Activated CD4-positive, CD25-positive, alpha-beta regulatory T cell (primary cell): ENCODE measurements at regions not wholly inside any gene's neighbourhood (a gene's known extent, or its start where the extent isn't known, plus 50 kb on each side); places are given as distances from the start of the nearest gene placed in this dataset.

Experiments used
- DNase-seq, 4 experiments: peaks; one replicate each; lab custom pipeline; 2025; lab: John Stamatoyannopoulos, UW

DNA sequence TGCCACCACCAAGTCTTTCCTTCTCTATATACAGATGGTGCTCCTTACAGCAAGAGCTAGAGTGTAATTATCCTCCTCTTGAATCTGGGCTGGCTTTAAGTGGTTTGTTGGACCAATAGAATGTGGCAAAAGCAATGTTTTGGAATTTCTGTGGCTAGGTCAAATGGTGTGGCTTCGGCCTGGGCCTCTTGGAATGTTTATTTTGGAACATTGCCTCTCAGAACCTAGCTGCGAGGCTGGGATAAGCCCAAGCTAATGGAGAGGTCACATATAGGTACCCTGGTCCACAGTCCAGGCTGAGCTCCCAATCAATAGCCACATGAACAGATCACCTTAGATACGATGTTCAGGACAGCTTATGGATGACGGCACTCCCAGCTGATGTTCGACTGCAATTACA, 556.7 kb downstream of the TYW1 start:
- no peak for DNase-seq

- DNase-seq = no peak
Observed at GRCh38 chr7:67554986-67555385, 558.4 kb downstream of the TYW1 start.

- no peak for DNase-seq
Observed at GRCh38 chr7:67564959-67565358, 568.3 kb downstream of the TYW1 start.

GRCh38 chr7:67566101-67566500, 569.5 kb downstream of the TYW1 start:
- DNase-seq = no peak

DNA sequence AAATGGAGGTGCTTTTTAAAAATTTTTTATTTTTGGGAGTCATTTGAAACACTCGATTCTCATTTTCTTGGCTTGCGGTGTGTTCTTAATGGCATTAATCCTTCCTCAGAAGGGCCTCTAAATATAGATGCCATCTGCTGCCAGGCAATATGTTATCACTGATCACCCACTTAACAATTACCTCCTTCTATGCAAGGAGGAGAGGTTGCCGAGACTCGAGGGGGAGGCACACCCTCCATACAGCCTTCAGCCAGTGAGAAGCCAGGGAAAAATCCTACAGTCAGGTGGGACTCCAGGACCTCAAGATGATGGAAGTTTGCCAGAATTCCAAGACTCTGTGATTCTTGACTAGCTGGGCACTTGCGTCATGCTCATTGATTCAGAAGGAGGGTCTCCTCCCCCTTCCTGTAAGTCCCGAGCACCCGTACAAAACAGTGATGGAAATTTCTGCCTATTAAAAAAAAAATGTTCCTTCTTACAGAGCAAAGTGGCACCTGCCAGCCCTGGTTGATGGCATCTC, 574.5 kb downstream of the TYW1 start:
- DNase-seq = no peak

GRCh38 chr7:67573639-67574038, 577.0 kb downstream of the TYW1 start:
- no peak for DNase-seq

GRCh38 chr7:67588631-67589030, 592.0 kb downstream of the TYW1 start:
- DNase-seq = no peak

GRCh38 chr7:67589183-67589582, 592.5 kb downstream of the TYW1 start:
- no peak for DNase-seq

DNA sequence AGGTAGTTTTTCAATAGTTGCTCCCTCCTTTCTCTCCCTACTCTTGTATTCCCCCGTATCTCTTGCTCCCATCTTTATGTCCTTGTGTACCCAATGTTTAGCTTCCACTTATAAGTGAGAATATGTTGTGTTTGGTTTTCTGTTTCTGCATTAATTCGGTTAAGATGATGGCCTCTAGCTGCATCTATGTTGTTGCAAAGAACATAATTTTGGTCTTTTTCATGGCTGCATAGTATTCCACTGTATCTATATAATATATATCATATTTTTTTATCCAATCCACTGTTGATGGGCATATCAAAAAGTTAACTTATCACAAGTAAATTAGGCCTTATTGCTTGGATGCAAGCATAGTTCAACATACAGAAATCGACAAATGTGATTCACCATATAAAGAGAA, 594.0 kb downstream of the TYW1 start:
- no peak for DNase-seq

DNA sequence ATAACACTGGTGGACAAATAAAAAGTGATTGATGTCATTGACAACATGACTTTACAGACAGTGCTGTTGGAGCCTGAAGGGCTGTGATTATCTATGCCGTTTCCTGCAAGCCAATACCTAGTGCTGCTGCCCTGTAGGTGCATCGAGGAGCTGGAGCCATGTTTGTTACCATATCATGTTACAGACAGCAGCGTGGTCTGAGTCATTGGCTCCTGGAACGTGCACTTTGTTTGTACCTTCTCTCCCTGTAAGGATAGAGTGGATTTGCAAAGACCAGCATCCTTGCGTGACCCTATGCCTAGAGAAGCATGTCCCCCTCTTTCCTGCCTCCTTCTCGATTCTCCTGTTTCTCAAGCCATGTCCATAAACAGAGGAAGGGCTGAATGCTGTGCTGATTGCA, 597.2 kb downstream of the TYW1 start:
- DNase-seq = no peak

DNA sequence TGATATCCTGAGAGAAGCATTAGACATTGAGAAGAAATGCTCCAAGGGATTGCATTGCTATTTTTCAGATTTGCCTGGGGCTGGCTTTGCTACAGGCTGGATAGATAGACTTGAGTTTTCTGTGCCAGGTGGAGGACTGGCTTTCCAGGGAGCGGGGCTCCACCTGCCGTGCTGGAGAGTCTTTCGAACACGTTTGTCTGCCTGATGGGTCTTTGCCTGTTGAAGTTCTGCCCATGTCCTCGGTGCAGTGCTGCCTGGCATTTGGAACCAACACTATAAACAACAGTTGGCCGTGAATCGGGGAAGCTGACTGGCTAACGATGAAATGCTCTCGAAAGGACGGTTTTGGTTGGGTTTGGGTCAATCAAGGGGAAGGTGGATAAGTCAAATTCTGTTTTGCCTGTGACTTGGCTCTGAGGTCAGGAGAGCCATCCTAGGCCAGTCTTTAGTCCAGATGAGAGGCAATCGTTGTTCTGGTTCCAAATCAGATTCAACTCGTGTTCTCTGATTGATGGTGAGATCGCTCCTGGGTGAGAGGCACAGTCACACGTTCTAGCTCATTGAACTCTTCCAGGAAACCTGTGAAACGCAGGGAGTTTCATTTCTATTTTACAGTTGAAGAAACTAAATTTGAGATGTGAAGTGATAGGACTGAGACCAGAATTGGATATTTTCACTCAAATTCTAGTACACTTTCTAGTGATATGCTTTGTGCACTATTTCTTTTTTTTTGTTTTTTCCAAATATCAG, 599.0 kb downstream of the TYW1 start:
- no peak for DNase-seq

- DNase-seq = no peak
Observed at GRCh38 chr7:67597161-67597560, 600.5 kb downstream of the TYW1 start.

GRCh38 chr7:67598469-67598868, 601.8 kb downstream of the TYW1 start:
- DNase-seq = no peak

- no peak for DNase-seq
Observed at GRCh38 chr7:67599331-67600062, 602.9 kb downstream of the TYW1 start.

- DNase-seq = no peak
Observed at GRCh38 chr7:67602246-67602887, 605.7 kb downstream of the TYW1 start.

DNA sequence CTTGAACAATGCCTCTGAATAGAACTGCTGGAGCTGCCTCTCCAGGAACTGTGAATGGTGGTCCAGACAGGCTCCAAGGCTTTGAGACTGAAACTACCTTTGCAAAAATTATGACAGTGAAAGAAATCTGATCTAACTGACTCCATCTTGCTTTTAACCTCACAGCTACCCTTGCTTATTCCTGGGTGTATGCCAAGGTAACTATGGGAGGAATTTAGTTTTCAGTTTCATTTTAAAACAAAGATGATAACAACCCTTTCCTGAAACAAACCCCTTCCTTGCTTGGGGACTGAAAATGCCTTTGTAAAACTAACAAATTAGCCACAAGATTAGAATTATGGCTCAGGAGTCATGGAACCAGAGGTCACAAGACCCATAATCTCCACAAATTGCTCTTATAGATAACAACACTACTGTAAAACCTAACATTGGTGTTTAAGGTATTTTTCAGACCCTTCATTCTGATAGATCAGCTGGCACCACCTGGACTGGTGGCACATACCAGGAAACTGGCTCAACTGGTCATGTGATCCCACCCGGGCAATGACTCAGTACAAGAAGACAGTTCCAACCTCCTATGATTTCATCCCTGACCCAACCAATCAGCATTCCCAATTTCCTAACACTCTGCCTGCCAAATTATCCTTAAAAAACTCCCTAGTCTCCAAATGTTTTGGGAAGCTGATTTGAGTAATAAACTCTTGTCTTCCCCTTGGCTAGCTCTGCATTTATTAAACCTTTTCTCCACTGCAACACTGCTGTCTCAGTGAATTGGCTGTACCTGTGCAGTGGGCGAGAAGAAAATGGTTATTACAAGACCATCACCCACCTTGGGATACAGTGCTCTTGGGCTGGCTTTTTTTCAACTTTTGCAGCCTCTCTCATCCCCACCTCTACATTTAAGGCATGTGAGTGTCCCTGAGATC, 608.1 kb downstream of the TYW1 start:
- DNase-seq = no peak

GRCh38 chr7:67608806-67609205, 612.2 kb downstream of the TYW1 start:
- no peak for DNase-seq

- DNase-seq = no peak
Observed at GRCh38 chr7:67610897-67611296, 614.3 kb downstream of the TYW1 start.

- no peak for DNase-seq
Observed at GRCh38 chr7:67614843-67615242, 618.2 kb downstream of the TYW1 start.

- no peak for DNase-seq
Observed at GRCh38 chr7:67616517-67616916, 619.9 kb downstream of the TYW1 start.

DNA sequence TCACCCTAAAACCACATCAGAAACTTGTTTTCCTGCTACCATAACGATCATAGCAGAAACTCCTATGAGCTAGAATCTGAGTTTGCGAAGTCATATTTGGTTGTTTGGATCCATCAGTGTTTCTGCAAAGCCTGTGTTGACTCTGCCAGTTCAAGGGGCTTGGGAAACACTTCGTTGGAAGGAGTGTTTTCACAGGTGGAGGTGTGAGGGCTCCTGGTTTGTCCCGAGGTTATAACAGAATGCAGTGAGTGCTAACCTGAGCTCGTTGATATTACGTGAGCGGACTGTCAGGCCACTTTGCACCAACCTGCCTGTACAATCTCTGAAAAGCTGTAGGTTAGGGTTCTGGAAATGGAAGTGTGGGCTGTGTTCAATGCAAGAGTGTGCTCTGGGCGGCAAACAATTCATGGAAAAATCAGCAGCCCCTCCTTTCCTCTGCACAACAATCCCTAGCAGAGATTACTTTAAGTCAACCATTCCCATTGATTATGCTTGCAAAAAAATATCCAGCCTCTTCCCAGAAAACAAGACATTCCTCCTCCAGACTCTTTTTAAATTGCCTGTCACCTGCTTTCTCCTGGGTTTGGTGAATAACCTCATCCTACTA, 622.0 kb downstream of the TYW1 start:
- no peak for DNase-seq
